ENCODE measurements at regions not wholly inside any gene's neighbourhood (a gene's known extent, or its start where the extent isn't known, plus 50 kb on each side); places are given as distances from the start of the nearest gene placed in this dataset.

GRCh38 chr4:182056866-182057265, 186.3 kb upstream of the TENM3 start:
- Histone ChIP-seq H3K4me3 (ENCODE audit: low read length) (no peak overlapping the region), H3K4me1 (ENCODE audit: insufficient read depth, low read length) (no peaks in the 10 kb centered on the region)

GRCh38 chr4:182062458-182062857, 180.7 kb upstream of the TENM3 start:
- Histone ChIP-seq H3K4me3 (ENCODE audit: low read length) (no peak overlapping the region), H3K27ac (ENCODE audit: low read depth, low read length) (no peak overlapping the region), H3K27me3 (ENCODE audit: insufficient read depth, low read length, poor library complexity, severe bottlenecking) (no peaks in the 10 kb centered on the region), H3K9me3 (ENCODE audit: low read length) (no peaks in the 10 kb centered on the region), H3K36me3 (ENCODE audit: insufficient read depth, low read length) (no peaks in the 10 kb centered on the region), H3K4me1 (ENCODE audit: insufficient read depth, low read length) (no peaks in the 10 kb centered on the region)
- no peak overlapping the region for H3K27ac Mint-ChIP-seq
- H3K4me3 Mint-ChIP-seq = no peak overlapping the region
- H3K36me3 Mint-ChIP-seq = no peaks in the 10 kb centered on the region
- DNase-seq = no peak
- H3K4me1 Mint-ChIP-seq = no peaks in the 10 kb centered on the region
- no peaks in the 10 kb centered on the region for H3K27me3 Mint-ChIP-seq
- POLR2A ChIA-PET = no interaction called here
- CTCF ChIA-PET = no interaction called here
- H3K9me3 Mint-ChIP-seq = peaks cover 0 to 10% (median 4%) of the 10 kb centered on the region in 5 donors

More at GRCh38 chr4:182056866-182057265, 186.3 kb upstream of the TENM3 start:
- no peaks in the 10 kb centered on the region for H3K4me1 Mint-ChIP-seq
- peaks cover 0 to 1% of the 10 kb centered on the region in 2 donors for H3K27me3 Mint-ChIP-seq
- ChIA-PET CTCF (no interaction called here), POLR2A (no interaction called here)
- DNase-seq = no peak
- no peak overlapping the region for H3K4me3 Mint-ChIP-seq
- H3K9me3 Mint-ChIP-seq = peaks cover 0 to 8% (median 0%) of the 10 kb centered on the region in 5 donors
- Histone ChIP-seq H3K36me3 (ENCODE audit: insufficient read depth, low read length) (no peaks in the 10 kb centered on the region), H3K27ac (ENCODE audit: low read depth, low read length) (no peak overlapping the region), H3K27me3 (ENCODE audit: insufficient read depth, low read length, poor library complexity, severe bottlenecking) (no peaks in the 10 kb centered on the region), H3K9me3 (ENCODE audit: low read length) (no peaks in the 10 kb centered on the region)
- H3K27ac Mint-ChIP-seq = no peak overlapping the region
- no peaks in the 10 kb centered on the region for H3K36me3 Mint-ChIP-seq

- no peak for DNase-seq
- CTCF ChIA-PET = no interaction called here
- H3K27me3 Mint-ChIP-seq = peaks cover 0 to under 1% of the 10 kb centered on the region in 2 donors
- H3K9me3 ChIP-seq (ENCODE audit: low read length) = no peaks in the 10 kb centered on the region
- no peaks in the 10 kb centered on the region for H3K36me3 ChIP-seq (ENCODE audit: insufficient read depth, low read length)
- no peaks in the 10 kb centered on the region for H3K4me1 Mint-ChIP-seq
- H3K36me3 Mint-ChIP-seq = no peaks in the 10 kb centered on the region
- H3K4me1 ChIP-seq (ENCODE audit: insufficient read depth, low read length) = no peaks in the 10 kb centered on the region
- no peak overlapping the region for H3K4me3 ChIP-seq (ENCODE audit: low read length)
- no peaks in the 10 kb centered on the region for H3K27me3 ChIP-seq (ENCODE audit: insufficient read depth, low read length, poor library complexity, severe bottlenecking)
- POLR2A ChIA-PET = no interaction called here
- H3K27ac ChIP-seq (ENCODE audit: low read depth, low read length) = no peak overlapping the region
- peaks cover 0 to 10% (median 3%) of the 10 kb centered on the region in 5 donors for H3K9me3 Mint-ChIP-seq
- H3K4me3 Mint-ChIP-seq = no peak overlapping the region
- H3K27ac Mint-ChIP-seq = no peak overlapping the region
Observed at GRCh38 chr4:182062936-182063335, 180.3 kb upstream of the TENM3 start.

GRCh38 chr4:182063651-182064050, 179.6 kb upstream of the TENM3 start:
- Histone ChIP-seq H3K4me1 (ENCODE audit: insufficient read depth, low read length) (no peaks in the 10 kb centered on the region), H3K4me3 (ENCODE audit: low read length) (no peak overlapping the region), H3K27ac (ENCODE audit: low read depth, low read length) (no peak overlapping the region), H3K36me3 (ENCODE audit: insufficient read depth, low read length) (no peaks in the 10 kb centered on the region), H3K9me3 (ENCODE audit: low read length) (no peaks in the 10 kb centered on the region), H3K27me3 (ENCODE audit: insufficient read depth, low read length, poor library complexity, severe bottlenecking) (no peaks in the 10 kb centered on the region)
- H3K4me3 Mint-ChIP-seq = no peak overlapping the region
- ChIA-PET CTCF (no interaction called here), POLR2A (no interaction called here)
- H3K9me3 Mint-ChIP-seq = peaks cover 0 to 10% (median 3%) of the 10 kb centered on the region in 5 donors
- H3K4me1 Mint-ChIP-seq = no peaks in the 10 kb centered on the region
- H3K27ac Mint-ChIP-seq = no peak overlapping the region
- no peak for DNase-seq
- H3K36me3 Mint-ChIP-seq = no peaks in the 10 kb centered on the region
- H3K27me3 Mint-ChIP-seq = peaks cover 0 to 1% of the 10 kb centered on the region in 2 donors

- Histone ChIP-seq H3K36me3 (ENCODE audit: insufficient read depth, low read length) (no peaks in the 10 kb centered on the region), H3K27me3 (ENCODE audit: insufficient read depth, low read length, poor library complexity, severe bottlenecking) (no peaks in the 10 kb centered on the region), H3K27ac (ENCODE audit: low read depth, low read length) (no peak overlapping the region), H3K4me3 (ENCODE audit: low read length) (no peak overlapping the region), H3K9me3 (ENCODE audit: low read length) (no peaks in the 10 kb centered on the region), H3K4me1 (ENCODE audit: insufficient read depth, low read length) (no peaks in the 10 kb centered on the region)
- Mint-ChIP-seq H3K9me3 (peaks cover 0 to 10% (median 3%) of the 10 kb centered on the region in 5 donors), H3K27ac (no peak overlapping the region), H3K27me3 (peaks cover 0 to 1% of the 10 kb centered on the region in 2 donors), H3K4me1 (no peaks in the 10 kb centered on the region), H3K4me3 (no peak overlapping the region), H3K36me3 (no peaks in the 10 kb centered on the region)
- ChIA-PET POLR2A (no interaction called here), CTCF (no interaction called here)
- DNase-seq = no peak
Observed at GRCh38 chr4:182065255-182065654, 177.9 kb upstream of the TENM3 start.

GRCh38 chr4:182066037-182066436, 177.2 kb upstream of the TENM3 start:
- CTCF ChIA-PET = no interaction called here
- no peak for DNase-seq
- H3K36me3 ChIP-seq (ENCODE audit: insufficient read depth, low read length) = no peaks in the 10 kb centered on the region
- Mint-ChIP-seq H3K36me3 (no peaks in the 10 kb centered on the region), H3K4me3 (no peak overlapping the region), H3K4me1 (no peaks in the 10 kb centered on the region), H3K27me3 (peaks cover 0 to 1% of the 10 kb centered on the region in 2 donors), H3K27ac (no peak overlapping the region), H3K9me3 (peaks cover 0 to 10% (median 2%) of the 10 kb centered on the region in 5 donors)
- no peaks in the 10 kb centered on the region for H3K4me1 ChIP-seq (ENCODE audit: insufficient read depth, low read length)
- no peak overlapping the region for H3K4me3 ChIP-seq (ENCODE audit: low read length)
- no peaks in the 10 kb centered on the region for H3K27me3 ChIP-seq (ENCODE audit: insufficient read depth, low read length, poor library complexity, severe bottlenecking)
- H3K9me3 ChIP-seq (ENCODE audit: low read length) = no peaks in the 10 kb centered on the region
- POLR2A ChIA-PET = no interaction called here
- no peak overlapping the region for H3K27ac ChIP-seq (ENCODE audit: low read depth, low read length)

GRCh38 chr4:182067828-182068227, 175.4 kb upstream of the TENM3 start:
- no peak for DNase-seq
- no peaks in the 10 kb centered on the region for H3K9me3 ChIP-seq (ENCODE audit: low read length)
- H3K27me3 ChIP-seq (ENCODE audit: insufficient read depth, low read length, poor library complexity, severe bottlenecking) = no peaks in the 10 kb centered on the region
- ChIA-PET CTCF (no interaction called here), POLR2A (no interaction called here)
- no peaks in the 10 kb centered on the region for H3K36me3 ChIP-seq (ENCODE audit: insufficient read depth, low read length)
- Mint-ChIP-seq H3K36me3 (no peaks in the 10 kb centered on the region), H3K27ac (no peak overlapping the region), H3K9me3 (peaks cover 0 to 7% (median 5%) of the 10 kb centered on the region in 5 donors), H3K4me1 (no peaks in the 10 kb centered on the region), H3K4me3 (no peak overlapping the region), H3K27me3 (peaks cover 0 to 1% of the 10 kb centered on the region in 2 donors)
- no peak overlapping the region for H3K4me3 ChIP-seq (ENCODE audit: low read length)
- H3K4me1 ChIP-seq (ENCODE audit: insufficient read depth, low read length) = no peaks in the 10 kb centered on the region
- no peak overlapping the region for H3K27ac ChIP-seq (ENCODE audit: low read depth, low read length)

- Histone ChIP-seq H3K9me3 (ENCODE audit: low read length) (no peaks in the 10 kb centered on the region), H3K4me3 (ENCODE audit: low read length) (no peak overlapping the region), H3K27me3 (ENCODE audit: insufficient read depth, low read length, poor library complexity, severe bottlenecking) (no peaks in the 10 kb centered on the region), H3K36me3 (ENCODE audit: insufficient read depth, low read length) (no peaks in the 10 kb centered on the region), H3K27ac (ENCODE audit: low read depth, low read length) (no peak overlapping the region), H3K4me1 (ENCODE audit: insufficient read depth, low read length) (no peaks in the 10 kb centered on the region)
- ChIA-PET POLR2A (no interaction called here), CTCF (no interaction called here)
- DNase-seq = no peak
- no peaks in the 10 kb centered on the region for H3K4me1 Mint-ChIP-seq
- no peak overlapping the region for H3K4me3 Mint-ChIP-seq
- peaks cover 0 to 1% of the 10 kb centered on the region in 2 donors for H3K27me3 Mint-ChIP-seq
- H3K9me3 Mint-ChIP-seq = peaks cover 0 to 5% (median 4%) of the 10 kb centered on the region in 5 donors
- no peak overlapping the region for H3K27ac Mint-ChIP-seq
- no peaks in the 10 kb centered on the region for H3K36me3 Mint-ChIP-seq
Observed at GRCh38 chr4:182068920-182069319, 174.3 kb upstream of the TENM3 start.

- no peaks in the 10 kb centered on the region for H3K9me3 ChIP-seq (ENCODE audit: low read length)
- no peak overlapping the region for H3K27ac ChIP-seq (ENCODE audit: low read depth, low read length)
- H3K4me1 Mint-ChIP-seq = no peaks in the 10 kb centered on the region
- no peak overlapping the region for H3K27ac Mint-ChIP-seq
- no peak overlapping the region for H3K4me3 Mint-ChIP-seq
- H3K4me3 ChIP-seq (ENCODE audit: low read length) = no peak overlapping the region
- H3K27me3 Mint-ChIP-seq = peaks cover 0 to 2% of the 10 kb centered on the region in 2 donors
- no peak for DNase-seq
- POLR2A ChIA-PET = no interaction called here
- no peaks in the 10 kb centered on the region for H3K36me3 ChIP-seq (ENCODE audit: insufficient read depth, low read length)
- H3K27me3 ChIP-seq (ENCODE audit: insufficient read depth, low read length, poor library complexity, severe bottlenecking) = no peaks in the 10 kb centered on the region
- peaks cover 4 to 15% (median 8%) of the 10 kb centered on the region in 5 donors for H3K9me3 Mint-ChIP-seq
- CTCF ChIA-PET = no interaction called here
- H3K4me1 ChIP-seq (ENCODE audit: insufficient read depth, low read length) = no peaks in the 10 kb centered on the region
- no peaks in the 10 kb centered on the region for H3K36me3 Mint-ChIP-seq
Observed at GRCh38 chr4:182073278-182073677, 169.9 kb upstream of the TENM3 start.
